ENCODE measurements at regions not wholly inside any gene's neighbourhood (a gene's known extent, or its start where the extent isn't known, plus 50 kb on each side); places are given as distances from the start of the nearest gene placed in this dataset.

DNA sequence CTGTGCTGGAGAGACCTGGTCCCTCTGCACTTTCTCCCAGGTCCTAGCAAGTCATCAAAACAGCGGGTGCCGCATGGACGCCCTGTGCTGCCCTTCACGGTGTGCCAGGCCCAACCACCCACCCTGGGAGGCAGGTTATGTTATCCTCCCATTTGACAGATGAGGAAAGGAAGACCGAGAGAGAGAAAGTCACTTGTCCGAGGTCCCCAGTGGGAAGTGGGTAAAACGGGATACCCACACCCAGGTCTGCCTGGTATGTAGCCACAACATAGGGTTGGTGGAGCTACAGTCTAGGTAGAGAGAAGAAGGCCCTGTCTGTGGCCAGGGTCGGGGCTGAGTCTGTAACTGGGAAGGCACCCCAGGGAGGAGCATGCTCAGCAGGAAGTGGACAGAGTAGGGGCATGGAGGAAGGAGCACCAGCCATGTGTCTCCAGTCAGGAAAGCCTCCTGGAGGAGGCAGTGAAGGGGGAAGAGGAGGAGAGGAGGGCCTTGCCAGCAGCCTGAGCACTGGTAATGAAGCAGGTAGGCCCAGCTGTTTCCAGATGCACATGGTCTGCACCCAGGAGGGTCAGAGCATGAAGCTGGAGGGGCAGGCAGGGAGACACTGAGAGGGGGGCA is 98.4 kb downstream of the ZFP36L2 start:
- DNase-seq: no peak

DNA sequence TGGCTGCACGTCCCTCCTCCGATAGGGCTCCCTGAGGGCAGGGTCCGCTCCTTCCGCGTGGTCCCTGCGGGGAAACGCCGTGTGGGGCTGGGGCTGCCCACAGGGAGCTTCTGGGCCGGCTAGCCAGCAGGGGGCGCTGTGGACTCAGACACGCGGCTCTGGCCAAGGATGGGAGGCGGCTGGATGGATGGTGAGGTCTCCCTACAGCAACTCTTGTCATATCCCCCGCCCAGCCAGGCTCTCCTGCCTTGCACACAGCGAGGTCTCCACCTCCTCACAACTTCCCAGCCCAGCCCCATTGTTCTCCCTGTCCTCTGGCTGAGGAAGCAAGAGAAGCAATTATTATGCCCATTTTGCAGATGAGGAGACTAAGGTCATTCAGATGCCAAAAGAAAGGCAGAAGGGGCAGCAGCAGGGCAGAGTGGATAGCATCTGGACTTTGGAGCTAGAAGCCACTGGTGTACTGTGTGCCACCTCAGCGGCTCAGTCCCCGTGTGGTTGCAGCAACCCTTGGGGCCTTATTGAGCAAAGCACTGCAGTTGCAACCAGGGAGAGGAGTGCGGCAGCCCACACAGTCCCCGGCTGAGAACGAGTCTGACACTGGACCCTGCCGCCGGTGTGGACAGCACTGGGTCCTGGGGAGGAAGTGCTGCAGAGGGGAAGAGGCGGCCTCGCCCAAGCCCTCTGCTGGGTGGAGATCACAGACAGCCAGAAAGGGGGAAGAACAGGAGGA is 99.0 kb downstream of the ZFP36L2 start:
- peak; percentile 37 for DNase-seq

DNA sequence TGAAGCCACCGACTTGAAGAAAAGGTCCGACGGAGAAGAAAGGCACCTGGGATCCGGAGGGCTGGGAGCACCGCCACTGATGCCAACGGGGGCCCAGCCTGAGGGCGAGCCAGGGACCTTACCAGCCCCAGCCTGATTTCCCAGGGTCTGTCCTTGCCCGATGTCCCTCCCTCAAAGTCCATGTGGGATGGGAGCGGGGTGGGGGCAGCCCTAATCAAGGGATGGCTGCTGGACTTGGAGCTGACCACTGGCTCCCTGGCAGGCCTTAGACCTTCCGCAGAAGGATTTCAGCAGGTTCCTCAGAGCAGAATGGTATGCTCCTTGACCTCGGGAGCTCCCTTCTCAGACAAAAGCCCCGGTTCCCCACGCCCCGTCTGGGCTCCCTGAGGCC is 99.6 kb downstream of the ZFP36L2 start:
- no peak for DNase-seq

DNA sequence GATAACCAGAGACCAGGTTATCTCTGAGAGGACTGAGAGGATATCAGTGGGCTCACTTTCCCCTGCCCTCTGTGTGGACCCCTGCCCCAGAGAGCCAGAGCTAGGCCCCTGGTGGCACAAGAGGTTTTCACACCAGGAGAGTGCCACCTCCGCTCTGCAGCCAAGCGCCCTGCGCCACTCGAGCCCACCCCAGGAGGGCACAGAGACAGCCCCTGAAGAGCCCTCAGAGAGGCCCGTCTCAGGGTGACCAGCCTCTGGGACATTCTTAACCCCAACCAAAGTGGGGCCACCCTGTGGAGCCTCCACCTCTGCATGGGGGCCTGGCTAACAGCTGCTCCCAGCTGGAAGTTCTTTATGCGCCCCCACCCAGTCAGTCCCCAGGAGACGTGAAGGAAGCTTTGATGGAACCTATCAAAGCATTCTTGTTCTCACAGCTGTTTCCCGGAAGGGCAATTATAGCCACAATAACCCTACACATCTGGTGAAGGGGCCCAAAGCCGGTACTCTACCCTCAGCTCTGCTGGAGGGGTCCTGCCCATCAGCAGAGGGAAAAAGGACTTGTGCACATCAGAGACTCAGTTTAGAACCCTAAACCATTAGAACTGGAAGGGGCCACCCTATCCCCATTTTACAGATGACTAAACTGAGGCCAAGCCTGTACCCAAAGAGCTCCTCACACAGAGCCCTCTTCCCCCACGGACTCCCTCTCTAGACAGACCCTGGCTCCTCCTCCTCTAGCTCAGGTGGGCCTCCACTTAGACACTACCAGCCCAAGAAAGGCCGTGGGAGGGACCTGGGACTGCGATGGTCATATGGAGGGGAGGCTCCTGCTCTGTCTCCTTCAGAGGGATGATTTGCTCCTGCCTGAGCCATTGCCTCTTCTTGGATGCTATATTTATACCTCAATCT is 101.1 kb downstream of the ZFP36L2 start:
- no peak for DNase-seq

DNA sequence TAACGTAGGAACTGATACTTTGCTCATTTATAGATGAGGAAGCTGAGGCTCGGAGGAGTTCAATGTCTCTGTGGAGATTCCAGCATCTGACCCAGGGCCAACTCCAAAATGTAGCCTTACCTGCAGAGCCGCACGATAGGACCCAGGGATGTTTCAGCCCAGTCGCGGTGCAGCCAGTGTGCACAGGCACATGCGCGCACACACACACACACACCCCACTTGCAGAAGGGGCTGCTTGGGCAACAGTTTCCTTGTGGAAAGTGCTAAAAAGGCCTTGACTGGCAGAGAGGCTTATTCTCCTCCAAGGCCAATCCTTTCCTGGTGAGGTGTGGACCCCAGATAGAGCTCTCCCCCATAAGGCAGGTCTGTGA is 101.7 kb downstream of the ZFP36L2 start:
- DNase-seq: no peak

DNA sequence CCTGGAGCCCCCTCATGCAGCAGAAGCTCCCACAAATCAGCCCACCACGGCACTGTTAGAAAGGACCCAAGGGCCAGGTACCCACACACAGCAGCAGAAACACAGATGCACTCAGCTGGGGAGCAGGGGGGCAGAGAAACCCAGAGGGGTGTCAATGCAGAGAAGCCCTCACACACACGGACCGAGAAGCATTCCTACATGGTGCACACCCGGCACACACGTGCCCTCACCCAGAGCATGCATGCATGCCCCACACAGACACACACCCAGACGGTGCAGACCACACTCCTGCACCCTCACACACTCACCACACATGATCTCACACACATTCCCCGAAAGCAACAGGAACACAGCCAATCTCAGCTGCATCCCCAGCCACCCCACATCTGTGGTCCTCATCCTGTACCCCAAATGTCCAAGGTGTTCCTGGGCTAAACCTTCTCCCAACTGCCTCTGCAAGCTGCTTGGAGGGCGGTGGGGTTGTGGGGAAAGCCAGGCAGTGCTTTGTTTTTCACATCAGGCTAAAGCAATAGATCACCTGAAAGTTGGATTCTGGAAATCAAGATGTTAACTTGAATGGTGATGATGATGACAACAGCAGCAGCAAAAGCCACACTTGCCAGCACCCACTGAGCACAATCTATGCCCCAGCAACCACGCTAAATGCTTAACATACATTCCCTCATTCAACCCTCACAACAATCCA is 102.3 kb downstream of the ZFP36L2 start:
- DNase-seq: no peak

DNA sequence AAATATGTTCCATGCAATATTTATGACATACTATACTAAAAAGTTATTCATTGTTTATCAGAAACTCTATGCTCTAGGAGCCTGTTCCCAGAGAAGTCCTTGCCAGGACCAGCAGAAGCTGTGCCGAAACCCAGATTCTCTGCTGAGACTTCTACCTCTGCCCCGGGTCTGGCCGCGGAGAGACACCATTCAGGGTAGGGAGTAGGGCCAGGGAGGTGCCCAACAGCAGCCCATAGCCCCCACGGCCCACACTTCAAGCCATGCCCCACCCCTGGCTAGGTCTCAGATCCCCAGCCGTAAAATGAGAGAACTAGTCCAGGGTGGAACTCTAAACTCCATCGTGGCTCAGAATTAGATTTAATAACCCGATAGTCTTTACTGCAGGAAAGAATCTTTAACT is 102.9 kb downstream of the ZFP36L2 start:
- DNase-seq: no peak

DNA sequence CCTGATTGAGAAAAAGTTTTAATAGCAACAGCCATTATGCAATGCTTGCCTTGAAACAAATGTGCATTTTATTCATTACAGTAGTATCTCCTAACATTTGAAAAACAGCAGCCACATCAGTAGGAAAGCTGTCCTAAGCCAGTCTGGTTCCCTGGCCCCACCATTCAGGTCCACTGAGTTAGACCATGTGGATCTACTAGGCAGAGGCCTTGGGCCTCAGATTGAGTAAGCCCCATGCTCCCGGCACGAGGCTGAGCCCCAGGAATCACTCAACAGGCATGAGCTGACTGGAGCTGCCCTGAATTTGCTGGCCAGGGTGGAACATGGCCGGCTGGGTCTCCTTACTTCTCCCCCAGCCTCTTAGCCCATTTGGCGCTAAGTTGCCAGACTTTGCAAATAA is 103.4 kb downstream of the ZFP36L2 start:
- DNase-seq: no peak

DNA sequence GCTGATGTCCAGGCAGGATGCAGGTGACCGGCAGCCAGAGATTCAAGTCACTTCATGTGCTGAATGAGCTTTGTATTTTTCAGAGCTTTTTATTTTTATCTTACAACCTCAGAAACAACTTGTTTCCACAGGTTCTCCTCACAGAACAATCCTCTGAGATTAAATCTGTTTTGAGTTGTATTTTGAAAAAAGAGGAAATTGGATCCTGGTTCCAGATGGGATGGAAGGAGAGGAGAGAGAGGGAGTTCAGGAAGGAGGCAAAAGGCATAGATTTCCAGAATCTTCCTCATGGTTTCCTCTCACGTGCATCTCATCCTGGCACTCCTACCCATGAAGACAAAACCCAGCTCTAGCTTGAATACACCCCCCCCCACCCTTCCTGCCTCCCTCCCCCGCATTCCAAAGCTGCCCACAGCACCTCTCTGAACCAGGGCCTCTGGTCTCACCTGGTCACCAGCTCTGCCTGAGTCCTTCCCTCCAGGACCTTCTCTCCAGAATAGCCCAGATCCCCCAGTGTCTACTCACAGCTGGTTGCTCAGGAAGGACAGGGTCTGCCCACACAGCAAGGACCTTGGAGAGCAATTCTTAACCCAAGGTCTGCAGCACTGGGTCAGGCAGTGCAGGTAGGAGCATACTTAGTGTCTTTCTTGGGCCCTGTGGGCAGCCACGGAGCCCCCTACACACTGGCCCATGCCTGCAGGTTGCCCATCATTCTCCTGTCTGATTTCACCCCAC is 104.7 kb downstream of the ZFP36L2 start:
- no peak for DNase-seq

DNA sequence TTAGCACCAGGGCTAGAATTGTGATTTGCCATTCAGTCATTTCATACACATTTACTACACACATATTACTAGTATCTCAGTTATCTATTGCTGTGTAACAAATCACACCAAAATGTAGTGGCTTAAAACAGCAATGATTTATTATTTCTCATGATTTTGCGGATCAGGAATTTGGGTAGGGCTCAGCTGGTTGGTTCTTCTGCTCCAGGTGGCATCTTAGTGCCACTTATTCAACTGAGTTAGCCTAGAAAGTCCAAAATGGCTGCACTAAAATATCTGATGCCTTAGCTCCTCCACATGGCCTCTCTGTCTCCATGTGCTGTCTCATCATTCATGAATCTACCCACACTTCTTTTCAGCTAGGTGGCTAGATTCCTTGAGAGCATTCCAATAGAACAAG is 107.1 kb downstream of the ZFP36L2 start:
- DNase-seq: no peak

DNA sequence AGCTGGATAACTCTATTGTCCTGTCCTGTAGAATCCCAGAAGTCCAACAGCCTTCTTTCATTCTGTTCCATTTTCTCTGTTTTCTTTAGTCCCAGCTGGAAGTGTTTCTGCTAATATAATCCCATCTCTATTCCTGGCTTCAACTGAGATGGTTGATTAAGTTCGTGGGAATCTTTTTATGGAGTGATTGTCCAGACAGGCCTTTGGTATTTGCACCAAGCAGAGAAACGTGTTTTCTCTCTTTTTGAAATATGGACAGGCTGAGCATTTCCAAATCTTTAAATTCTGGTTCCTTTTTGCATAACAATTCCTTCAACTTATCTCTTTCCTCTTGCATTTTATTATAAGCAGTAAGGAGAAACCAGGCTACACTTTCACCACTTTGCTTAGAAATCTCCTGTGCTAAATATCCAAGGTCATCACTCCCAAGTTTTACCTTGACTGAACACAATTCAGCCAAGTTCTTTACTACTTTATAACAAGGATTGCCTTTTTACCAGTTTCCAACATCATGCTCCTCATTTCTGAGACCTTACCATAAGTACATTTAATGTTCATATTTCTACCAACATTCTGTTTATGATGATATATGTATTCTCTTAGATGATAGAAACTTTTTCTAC is 108.8 kb downstream of the ZFP36L2 start:
- no peak for DNase-seq

DNA sequence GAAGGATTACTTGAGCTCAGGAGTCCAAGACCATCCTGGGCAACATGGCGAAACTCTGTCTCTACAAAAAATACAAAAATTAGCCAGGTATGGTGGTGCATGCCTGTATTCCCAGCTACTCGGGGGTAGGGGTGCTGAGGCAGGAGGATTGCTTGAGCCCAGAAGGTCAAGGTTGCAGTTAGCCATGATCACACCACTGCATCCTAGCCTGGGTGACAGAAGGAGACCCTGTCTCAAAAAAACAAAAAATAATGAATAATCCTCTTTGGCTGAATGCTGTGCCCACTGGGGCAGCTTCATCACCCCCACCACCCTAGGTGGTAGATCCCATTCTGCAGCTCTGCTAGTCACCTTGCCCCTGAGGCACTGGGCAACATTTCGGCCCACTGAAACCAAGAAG is 109.4 kb downstream of the ZFP36L2 start:
- DNase-seq: no peak

DNA sequence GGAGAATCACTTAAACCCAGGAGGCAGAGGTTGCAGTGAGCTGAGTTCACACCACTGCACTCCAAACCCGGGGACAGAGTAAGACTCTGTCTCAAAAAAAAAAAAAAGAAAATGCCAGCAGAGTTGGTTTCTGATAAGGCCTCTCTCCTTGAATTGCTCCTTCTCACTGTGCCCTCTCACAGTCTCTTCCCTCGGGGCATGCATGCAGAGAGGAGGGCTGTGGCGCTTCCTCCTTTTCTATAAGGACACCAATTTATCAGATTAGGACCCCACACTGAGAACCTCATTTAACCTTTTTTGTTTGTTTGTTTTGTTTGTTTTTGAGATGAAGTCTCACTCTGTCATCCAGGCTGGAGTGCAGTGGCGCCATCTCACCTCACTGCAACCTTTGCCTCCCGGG is 110.5 kb downstream of the ZFP36L2 start:
- no peak for DNase-seq

DNA sequence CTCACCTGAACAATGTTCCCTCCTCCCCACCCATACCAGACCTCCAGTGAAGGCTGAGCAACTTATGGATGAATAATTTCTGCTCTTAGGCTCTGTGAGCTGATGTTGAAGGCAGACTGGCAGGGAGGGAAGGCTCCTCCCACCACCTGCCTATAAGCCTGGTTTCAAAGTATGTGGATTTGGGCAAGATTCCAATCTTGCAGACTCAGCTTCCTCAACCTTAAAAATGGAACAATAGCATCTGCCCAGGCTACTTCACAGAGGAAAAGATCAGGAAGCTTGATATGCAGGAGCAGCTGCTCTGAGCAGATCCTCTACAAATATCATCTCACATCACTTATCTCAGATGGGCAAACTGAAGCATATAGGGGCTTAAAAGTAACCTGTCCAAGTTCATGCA is 112.2 kb downstream of the ZFP36L2 start:
- DNase-seq: no peak

DNA sequence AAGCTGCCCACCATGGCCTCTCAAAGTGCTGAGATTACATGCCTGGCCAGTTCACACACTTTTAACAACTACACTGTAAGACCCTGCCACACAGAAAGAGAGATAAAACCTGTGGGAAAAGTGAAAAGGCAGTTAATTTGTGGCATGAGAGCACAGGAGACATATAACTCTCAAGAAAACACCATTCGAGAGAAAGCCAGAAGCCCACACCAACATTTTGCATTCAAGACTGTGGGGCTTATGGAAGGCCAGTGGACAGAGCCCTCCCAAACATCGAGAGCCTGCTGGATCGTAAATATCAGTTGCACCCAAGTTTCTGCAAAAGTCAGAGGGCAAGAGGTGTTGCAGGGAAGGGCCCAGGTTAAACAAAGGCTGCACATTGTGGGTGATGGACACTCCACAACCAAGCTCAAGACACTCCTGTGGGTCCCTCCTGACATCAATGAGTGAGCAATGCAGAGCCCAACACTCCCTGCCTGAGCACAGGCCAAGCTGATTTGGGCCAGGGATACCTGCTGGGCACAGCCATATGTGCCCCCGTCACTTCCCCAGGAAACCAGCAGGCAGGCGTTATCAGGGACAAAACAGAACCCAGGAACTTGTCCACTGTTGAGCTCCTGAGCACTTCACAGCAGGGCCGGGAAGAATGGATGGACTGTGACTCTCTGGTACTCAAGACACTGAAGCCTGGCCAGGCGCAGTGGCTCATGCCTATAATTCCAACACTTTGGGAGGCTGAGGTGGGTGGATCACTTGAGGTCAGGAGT is 114.4 kb downstream of the ZFP36L2 start:
- DNase-seq: no peak

DNA sequence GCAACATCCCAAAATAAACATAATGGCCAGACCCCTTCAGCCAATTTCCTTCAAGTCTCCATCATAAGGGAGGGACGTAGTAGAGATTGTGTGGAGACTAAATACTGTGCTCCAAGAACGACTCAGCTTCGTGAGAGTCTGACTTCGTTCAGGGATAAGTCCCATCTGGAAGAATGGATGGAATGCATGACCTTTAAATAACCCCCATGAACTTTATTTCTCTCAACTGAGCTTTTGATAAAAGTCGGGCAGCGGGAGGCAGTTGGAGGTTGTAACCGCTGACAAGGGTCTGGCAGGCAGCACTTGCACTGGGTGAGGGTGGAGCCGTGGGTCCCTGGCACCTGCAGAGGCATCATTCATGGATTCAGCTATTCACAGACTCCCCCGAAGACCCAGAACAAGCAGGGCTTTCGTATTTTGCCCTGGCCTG is 115.9 kb downstream of the ZFP36L2 start:
- DNase-seq: peak; percentile 74

DNA sequence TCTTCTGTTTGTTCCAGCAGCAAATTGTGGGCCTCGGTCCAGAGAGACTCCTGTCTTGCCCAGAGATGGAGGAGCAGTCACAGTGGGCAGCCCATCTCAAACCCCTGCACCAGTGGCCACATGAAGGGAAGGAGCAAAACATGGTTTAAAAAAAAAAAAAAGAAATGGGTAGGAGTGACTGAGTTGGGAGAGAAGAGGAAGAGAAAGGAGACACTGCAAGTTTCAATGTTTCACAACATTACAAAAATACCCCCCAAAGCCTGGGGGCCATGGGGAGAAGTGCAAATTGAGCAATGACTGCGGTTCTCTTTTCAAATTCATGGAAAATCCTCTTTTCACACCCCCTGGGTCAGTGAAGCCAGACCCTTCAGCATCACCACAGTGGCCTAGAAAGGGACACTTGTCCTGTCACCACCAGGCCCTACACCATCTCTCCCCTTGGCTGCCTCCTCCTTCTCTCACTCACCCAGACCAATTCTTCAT is 117.1 kb downstream of the ZFP36L2 start:
- DNase-seq: no peak

DNA sequence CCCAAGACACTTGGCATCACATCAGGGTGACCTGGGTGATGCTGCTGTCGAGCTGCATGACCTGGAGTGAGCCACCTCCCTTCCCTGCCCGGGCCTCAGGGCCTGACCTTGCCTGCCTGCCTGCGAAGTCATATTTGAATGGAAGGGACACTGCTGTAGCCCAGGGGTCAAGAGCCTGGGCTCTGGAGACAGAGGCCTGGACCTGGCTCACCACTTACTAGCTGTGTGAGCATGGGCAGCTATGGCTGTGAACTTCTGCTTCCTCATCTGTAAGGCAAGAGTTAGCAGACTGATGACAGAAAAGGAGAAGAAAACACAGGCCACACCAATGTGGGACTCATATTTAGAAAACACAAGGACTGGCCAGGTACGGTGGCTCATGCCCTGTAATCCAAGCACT is 118.7 kb downstream of the ZFP36L2 start:
- no peak for DNase-seq

DNA sequence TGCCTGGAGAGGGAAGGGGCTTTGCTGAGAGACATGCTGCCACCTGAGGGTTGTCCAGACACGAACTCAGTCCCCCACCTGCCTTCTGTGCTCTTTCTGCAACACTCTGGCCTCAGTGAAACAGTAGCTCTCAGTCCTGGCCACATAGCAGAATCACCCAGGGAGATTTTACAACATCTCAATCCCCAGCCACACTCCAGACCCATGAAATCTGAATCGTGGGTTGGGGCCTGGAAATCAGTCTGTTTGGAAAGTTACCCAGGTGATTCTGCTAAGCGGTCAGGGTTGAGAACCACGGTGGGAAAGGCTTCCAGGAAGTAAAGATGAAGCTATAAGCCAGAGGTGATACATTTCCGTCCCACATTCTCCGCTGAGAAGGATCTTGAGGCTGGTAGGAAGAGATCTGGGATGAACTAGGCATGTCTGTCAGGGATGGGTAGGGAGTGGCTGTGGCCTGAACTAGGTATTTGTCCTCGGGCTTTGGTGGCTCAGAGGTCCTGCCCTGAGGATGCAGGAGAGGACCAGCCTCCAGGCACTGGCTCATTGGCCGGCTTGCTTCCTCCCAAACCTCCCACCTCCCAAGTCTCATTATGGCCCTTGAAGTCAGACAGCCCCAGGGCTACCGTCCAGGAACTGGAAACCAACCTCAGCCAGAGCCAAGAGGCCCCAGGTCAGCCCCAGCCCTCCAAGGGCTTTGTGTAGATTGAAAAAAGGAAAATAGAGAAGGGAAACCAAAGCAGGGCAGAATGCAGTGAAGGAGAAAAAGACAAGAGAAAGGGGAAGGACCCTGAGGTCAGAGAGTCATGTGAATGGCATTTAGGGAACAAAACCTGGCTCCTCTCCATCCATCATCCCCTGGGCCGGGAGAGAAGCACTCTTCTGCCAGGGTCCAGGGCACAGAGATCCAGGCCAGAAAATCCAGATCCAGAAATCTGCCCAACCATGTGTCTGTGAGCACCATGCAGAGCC is 119.6 kb downstream of the ZFP36L2 start:
- no peak for DNase-seq

All from fibroblast of skin of abdomen (primary cell).